ENCODE measurements at regions not wholly inside any gene's neighbourhood (a gene's known extent, or its start where the extent isn't known, plus 50 kb on each side); places are given as distances from the start of the nearest gene placed in this dataset.
"Not testable (repeated sequence)": the region's sequence is repeated elsewhere in the genome, so short reads cannot be mapped to it uniquely, and the experiment has no call there.

- in situ Hi-C loops (cut with MboI; ENCODE audit: low pct_unique_long_range_greater_than_20kb, low sequenced_read_pairs): no loop called here
- DNase-seq: no peak
Observed at GRCh38 chr5:152188251-152188650, 216.8 kb downstream of the NMUR2 start.

GRCh38 chr5:152187668-152188067 is 217.4 kb downstream of the NMUR2 start:
- no peak for DNase-seq
- in situ Hi-C loops (cut with MboI; ENCODE audit: low pct_unique_long_range_greater_than_20kb, low sequenced_read_pairs): no loop called here

- no peak for DNase-seq
- in situ Hi-C loops (cut with MboI; ENCODE audit: low pct_unique_long_range_greater_than_20kb, low sequenced_read_pairs): no loop called here
Observed at GRCh38 chr5:152185547-152186245, 219.4 kb downstream of the NMUR2 start.

GRCh38 chr5:152184266-152184665 is 220.8 kb downstream of the NMUR2 start:
- in situ Hi-C loops (cut with MboI; ENCODE audit: low pct_unique_long_range_greater_than_20kb, low sequenced_read_pairs): no loop called here
- no peak for DNase-seq

- DNase-seq: no peak
- in situ Hi-C loops (cut with MboI; ENCODE audit: low pct_unique_long_range_greater_than_20kb, low sequenced_read_pairs): no loop called here
Observed at GRCh38 chr5:152181461-152181860, 223.6 kb downstream of the NMUR2 start.

- DNase-seq: no peak
- in situ Hi-C loops (cut with MboI; ENCODE audit: low pct_unique_long_range_greater_than_20kb, low sequenced_read_pairs): no loop called here
Observed at GRCh38 chr5:152178350-152178699, 226.8 kb downstream of the NMUR2 start.

- in situ Hi-C loops (cut with MboI; ENCODE audit: low pct_unique_long_range_greater_than_20kb, low sequenced_read_pairs): no loop called here
- DNase-seq: no peak
Observed at GRCh38 chr5:152177626-152178349, 227.3 kb downstream of the NMUR2 start.

GRCh38 chr5:152171888-152172287 is 233.2 kb downstream of the NMUR2 start:
- in situ Hi-C loops (cut with MboI; ENCODE audit: low pct_unique_long_range_greater_than_20kb, low sequenced_read_pairs): no loop called here
- no peak for DNase-seq

- in situ Hi-C loops (cut with MboI; ENCODE audit: low pct_unique_long_range_greater_than_20kb, low sequenced_read_pairs): no loop called here
- DNase-seq: no peak
Observed at GRCh38 chr5:152170350-152170749, 234.7 kb downstream of the NMUR2 start.

GRCh38 chr5:152164860-152165259 is 240.2 kb upstream of the GLRA1 start:
- in situ Hi-C loops (cut with MboI; ENCODE audit: low pct_unique_long_range_greater_than_20kb, low sequenced_read_pairs): no loop called here
- no peak for DNase-seq

GRCh38 chr5:152159894-152160293 is 235.2 kb upstream of the GLRA1 start:
- in situ Hi-C loops (cut with MboI; ENCODE audit: low pct_unique_long_range_greater_than_20kb, low sequenced_read_pairs); DNase-seq: not testable (repeated sequence)

GRCh38 chr5:152154452-152154851 is 229.8 kb upstream of the GLRA1 start:
- in situ Hi-C loops (cut with MboI; ENCODE audit: low pct_unique_long_range_greater_than_20kb, low sequenced_read_pairs); DNase-seq: not testable (repeated sequence)

GRCh38 chr5:152151940-152152339 is 227.3 kb upstream of the GLRA1 start:
- no peak for DNase-seq
- in situ Hi-C loops (cut with MboI; ENCODE audit: low pct_unique_long_range_greater_than_20kb, low sequenced_read_pairs): no loop called here

- in situ Hi-C loops (cut with MboI; ENCODE audit: low pct_unique_long_range_greater_than_20kb, low sequenced_read_pairs): no loop called here
- no peak for DNase-seq
Observed at GRCh38 chr5:152151113-152151512, 226.5 kb upstream of the GLRA1 start.

GRCh38 chr5:152147286-152147685 is 222.6 kb upstream of the GLRA1 start:
- DNase-seq: no peak
- in situ Hi-C loops (cut with MboI; ENCODE audit: low pct_unique_long_range_greater_than_20kb, low sequenced_read_pairs): loop anchor here (25.0 kb wide), 1 partner anchor 310 kb away; no protein-coding TSS in a partner anchor

- DNase-seq: no peak
- in situ Hi-C loops (cut with MboI; ENCODE audit: low pct_unique_long_range_greater_than_20kb, low sequenced_read_pairs): loop anchor here (25.0 kb wide), 1 partner anchor 309 kb away; no protein-coding TSS in a partner anchor
Observed at GRCh38 chr5:152146566-152146965, 221.9 kb upstream of the GLRA1 start.

- in situ Hi-C loops (cut with MboI; ENCODE audit: low pct_unique_long_range_greater_than_20kb, low sequenced_read_pairs): loop anchor here (25.0 kb wide), 1 partner anchor 307 kb away; no protein-coding TSS in a partner anchor
- no peak for DNase-seq
Observed at GRCh38 chr5:152144556-152144955, 219.9 kb upstream of the GLRA1 start.

GRCh38 chr5:152144030-152144429 is 219.4 kb upstream of the GLRA1 start:
- in situ Hi-C loops (cut with MboI; ENCODE audit: low pct_unique_long_range_greater_than_20kb, low sequenced_read_pairs): loop anchor here (25.0 kb wide), 1 partner anchor 307 kb away; no protein-coding TSS in a partner anchor
- DNase-seq: no peak

- in situ Hi-C loops (cut with MboI; ENCODE audit: low pct_unique_long_range_greater_than_20kb, low sequenced_read_pairs): loop anchor here (25.0 kb wide), 1 partner anchor 306 kb away; no protein-coding TSS in a partner anchor
- DNase-seq: peak; percentile 46
Observed at GRCh38 chr5:152142840-152143469, 218.3 kb upstream of the GLRA1 start.

- in situ Hi-C loops (cut with MboI; ENCODE audit: low pct_unique_long_range_greater_than_20kb, low sequenced_read_pairs): loop anchor here (25.0 kb wide), 1 partner anchor 303 kb away; no protein-coding TSS in a partner anchor
- DNase-seq: no peak
Observed at GRCh38 chr5:152140347-152140746, 215.7 kb upstream of the GLRA1 start.
